HT-29 (cell line): ENCODE measurements at regions not wholly inside any gene's neighbourhood (a gene's known extent, or its start where the extent isn't known, plus 50 kb on each side); places are given as distances from the start of the nearest gene placed in this dataset.
A peak's percentile ranks its signal among the peaks of the same experiment; 100 is the strongest.
"Not testable (repeated sequence)": the region's sequence is repeated elsewhere in the genome, so short reads cannot be mapped to it uniquely, and the experiment has no call there.

Experiments used
- DNase-seq: peaks from one replicate; pipeline ENCODE4 v3.0.0-alpha.2; 2015; ENCODE audit warnings: low spot score

- not testable (repeated sequence) for DNase-seq
Measured at GRCh38 chr1:234799021-234799689, 189.2 kb upstream of the IRF2BP2 start.

DNA sequence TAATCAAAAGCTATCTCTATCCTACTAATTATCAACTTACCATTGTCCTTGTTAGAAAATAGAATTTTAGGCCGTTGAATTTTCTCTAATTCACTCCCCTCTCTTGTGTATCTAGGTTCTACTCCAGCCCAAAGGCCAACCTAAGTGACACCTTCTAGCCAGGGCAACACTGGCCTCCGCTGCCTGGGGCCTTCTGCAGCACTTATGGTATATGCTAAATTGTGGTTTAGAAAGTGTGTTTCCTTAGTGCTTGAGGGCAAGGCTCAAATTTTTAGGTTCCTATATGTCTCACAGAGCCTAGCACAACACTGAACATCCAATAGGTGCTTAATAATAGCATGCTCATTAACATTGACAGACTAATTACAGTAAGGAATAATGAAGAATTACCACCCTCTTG lies 187.2 kb upstream of the IRF2BP2 start:
- DNase-seq, result not testable (repeated sequence)

DNA sequence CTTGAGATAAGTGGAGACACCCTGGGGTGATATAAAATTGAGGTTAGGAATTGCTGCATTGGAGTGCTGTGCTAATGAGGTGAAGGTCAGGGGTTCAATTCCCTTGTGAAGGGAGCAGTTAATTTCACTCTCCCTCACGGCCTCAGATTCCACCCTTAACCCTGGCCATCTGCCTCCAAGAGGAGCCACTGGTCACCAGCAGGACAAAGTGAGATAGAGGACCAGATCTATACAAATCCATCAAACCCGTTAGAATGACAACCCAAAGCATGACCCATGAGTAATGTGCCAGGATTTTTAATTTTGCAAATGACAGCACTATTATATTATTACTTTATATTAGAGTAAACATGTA lies 186.4 kb upstream of the IRF2BP2 start:
- not testable (repeated sequence) for DNase-seq

DNA sequence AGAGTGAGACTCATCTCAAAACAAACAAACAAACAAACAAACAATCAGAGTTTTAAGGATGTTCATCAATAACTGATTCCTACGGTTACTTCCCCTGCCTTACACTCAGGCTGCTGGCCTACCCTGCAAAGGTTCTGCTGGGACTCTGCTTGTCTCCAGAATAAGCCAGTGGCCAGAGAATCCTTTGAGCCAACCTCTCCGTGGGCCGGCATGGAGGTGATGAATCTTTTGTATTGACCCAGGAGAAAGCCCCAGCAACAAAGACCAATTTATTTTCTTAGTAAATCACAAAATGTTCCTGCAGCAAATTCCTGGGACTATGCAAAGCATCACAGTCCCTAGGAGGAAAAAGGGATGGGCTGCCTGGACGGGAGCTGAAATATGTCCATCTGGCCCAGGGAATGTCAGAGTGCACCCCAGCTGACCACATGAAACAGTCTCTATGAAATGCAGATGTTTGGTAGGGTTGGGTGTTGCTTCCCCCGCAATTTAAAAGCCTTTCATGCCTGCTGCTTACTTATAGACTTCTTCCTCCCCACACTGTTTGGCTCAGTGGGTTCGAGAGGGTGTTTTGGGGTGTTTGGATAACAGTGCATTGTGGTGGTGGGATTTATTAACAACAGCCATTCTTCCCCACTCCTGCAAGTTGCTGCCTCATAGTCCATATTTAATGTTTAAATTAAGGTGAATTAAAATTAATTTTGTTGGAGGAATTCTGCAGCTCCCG lies 185.9 kb upstream of the IRF2BP2 start:
- DNase-seq, result not testable (repeated sequence)

GRCh38 chr1:234795007-234795406 lies 185.0 kb upstream of the IRF2BP2 start:
- not testable (repeated sequence) for DNase-seq

GRCh38 chr1:234794452-234794851 lies 184.5 kb upstream of the IRF2BP2 start:
- DNase-seq, result not testable (repeated sequence)

- DNase-seq, result not testable (repeated sequence)
Measured at GRCh38 chr1:234793924-234794323, 183.9 kb upstream of the IRF2BP2 start.

- DNase-seq, result not testable (repeated sequence)
Measured at GRCh38 chr1:234792221-234792864, 182.4 kb upstream of the IRF2BP2 start.

DNA sequence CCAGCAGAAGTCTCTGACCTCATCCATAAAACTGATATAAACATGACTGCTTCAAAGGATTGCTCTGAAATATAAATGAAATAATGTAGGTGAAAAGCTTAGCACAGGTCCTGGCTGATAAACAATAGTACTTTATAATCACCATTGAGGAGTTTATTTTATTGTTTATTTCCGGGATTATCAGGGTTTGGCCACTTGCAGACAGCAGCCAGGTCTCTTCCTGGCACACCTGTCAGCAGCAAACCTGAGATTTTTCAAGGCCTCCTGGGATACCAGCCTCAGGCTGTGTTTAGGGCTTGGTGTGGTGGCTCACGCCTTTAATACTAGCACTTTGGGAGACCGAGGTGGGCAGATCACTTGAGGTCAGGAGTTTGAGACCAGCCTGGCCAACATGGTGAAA lies 181.6 kb upstream of the IRF2BP2 start:
- not testable (repeated sequence) for DNase-seq

GRCh38 chr1:234790333-234790732 lies 180.4 kb upstream of the IRF2BP2 start:
- not testable (repeated sequence) for DNase-seq

DNA sequence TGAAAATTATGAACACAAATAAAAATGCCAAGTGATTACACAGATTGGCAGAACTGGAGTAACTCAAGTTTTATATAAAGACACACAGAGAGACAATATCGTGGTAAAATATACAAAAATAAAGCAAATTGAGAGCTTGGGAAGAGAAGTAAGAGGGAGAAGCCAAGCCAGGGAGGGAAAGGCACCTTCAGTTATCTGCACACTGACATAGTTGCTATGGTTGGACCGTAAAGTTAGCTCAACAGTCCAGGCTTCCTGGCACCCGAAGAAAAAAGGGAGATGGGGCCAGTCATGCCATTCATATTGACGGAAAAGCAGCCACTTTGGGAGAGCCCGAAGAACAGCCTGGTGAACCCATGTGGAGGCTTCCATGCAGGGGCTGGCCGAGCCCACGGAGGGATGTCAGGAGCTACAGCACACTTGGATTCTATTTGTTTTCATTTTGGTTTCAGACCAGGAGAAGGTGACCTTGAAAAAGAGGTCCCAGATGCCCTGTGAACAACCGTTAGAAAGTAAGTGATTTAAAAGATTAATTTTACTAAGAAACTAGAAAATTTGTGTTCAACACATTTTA lies 177.1 kb upstream of the IRF2BP2 start:
- not testable (repeated sequence) for DNase-seq

DNA sequence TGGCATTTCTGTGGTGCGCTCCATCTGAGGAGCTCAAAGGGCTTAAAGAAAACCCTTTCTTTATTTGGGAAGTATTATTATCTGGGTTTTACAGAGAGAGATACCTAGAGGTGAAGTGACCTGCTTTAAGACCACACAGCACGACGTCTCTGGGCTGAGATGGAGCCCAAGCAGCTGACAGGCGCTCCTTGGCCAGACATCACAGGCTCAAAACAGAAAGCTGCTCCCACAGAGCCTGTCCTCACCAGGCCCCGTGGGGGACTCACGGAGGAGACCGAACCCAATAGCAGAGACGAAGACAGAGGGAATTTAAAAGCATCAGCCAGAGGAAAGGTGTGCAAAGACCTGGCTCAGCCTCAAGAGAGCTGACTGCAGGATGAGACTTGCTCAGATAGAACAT lies 175.9 kb upstream of the IRF2BP2 start:
- DNase-seq, result not testable (repeated sequence)

- not testable (repeated sequence) for DNase-seq
Measured at GRCh38 chr1:234785471-234785919, 175.5 kb upstream of the IRF2BP2 start.

GRCh38 chr1:234784108-234784507 lies 174.1 kb upstream of the IRF2BP2 start:
- not testable (repeated sequence) for DNase-seq

DNA sequence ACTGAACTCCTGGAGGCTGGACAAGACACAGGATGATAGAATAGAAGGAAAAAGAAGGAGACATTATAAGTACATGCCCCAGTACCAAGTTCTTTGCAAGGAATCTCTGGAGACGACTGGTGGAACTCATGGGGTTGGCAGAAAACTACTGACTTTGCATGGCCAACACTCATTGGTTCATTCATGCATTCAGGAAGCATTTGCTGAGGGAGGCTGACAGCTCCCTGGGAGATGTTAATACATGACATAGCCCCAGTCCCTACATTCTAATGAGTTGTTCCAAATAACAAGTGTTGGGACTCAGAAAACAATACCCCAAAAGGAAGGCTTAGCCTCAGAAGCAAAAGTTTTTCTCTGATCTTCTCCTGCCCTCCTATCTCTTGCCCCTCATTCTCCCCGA lies 172.8 kb upstream of the IRF2BP2 start:
- no peak for DNase-seq

GRCh38 chr1:234782105-234782751 lies 172.2 kb upstream of the IRF2BP2 start:
- DNase-seq, result no peak

- DNase-seq, result peak; percentile 45
Measured at GRCh38 chr1:234781241-234782065, 171.5 kb upstream of the IRF2BP2 start.

DNA sequence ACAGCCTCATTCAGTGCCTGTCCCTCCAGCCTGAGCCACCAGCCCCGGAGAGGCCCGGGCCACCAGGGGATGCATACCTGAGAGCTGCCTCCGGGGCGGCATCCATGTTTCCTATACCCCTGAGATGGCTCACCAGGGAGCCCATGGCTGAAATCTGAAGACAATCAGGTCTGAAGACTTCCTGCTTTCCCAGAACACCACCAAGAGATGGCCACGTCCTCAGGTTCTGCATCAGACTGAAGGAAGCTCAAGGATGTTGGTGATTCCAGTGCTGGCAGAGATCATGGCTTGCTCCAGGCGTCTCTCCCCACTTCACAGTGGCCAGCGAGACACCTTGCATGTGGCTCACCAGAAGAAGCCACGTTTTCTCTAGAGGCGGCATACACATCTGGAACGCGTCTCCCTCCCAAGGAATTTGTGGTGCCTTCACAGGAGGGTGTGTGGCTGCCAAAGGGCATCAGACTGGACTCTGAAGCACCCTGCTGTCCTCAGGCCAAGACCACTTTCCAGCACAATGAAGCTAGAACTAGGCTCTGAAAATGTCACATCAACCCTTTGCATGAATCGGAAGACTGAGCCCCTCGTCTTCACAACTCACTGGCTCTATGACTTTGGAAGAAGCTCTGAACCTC lies 170.7 kb upstream of the IRF2BP2 start:
- no peak for DNase-seq

DNA sequence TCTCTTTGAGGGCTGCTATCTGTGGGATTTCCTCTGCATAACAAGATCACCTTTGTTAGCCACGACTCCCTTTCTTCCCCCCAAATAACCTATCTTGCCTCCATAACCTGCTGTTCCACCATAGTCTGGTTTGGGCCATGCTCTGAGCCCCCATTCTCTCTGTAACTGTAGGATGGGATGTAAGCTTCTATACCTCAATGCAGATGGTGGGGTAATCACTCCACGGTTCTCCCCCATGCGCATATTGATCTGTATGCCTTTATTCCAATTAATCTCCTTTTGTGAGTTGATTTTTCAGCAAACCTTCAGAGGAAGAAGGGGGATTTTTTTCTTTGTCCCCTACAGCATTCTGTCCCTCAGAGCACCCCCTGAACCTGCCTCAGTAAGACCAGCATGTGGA lies 170.1 kb upstream of the IRF2BP2 start:
- no peak for DNase-seq

DNA sequence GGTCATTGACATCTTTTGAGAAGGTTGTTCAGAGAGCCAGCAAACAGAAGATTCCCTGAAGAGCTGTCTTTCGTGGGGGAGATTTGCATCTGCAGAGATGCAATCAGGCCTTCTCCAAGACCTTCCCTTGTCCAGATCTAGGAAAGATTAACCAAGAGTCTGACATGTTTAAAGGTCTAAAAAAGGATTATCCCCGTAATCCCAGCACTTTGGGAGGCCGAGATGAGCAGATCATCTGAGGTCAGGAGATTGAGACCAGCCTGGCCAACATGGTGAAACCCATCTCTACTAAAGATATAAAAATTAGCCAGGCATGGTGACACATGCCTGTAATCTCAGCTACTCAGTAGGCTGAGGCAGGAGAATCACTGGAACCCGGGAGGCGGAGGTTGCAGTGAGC lies 169.6 kb upstream of the IRF2BP2 start:
- DNase-seq, result not testable (repeated sequence)
